HG03571 (cell line): ENCODE measurements at regions not wholly inside any gene's neighbourhood (a gene's known extent, or its start where the extent isn't known, plus 50 kb on each side); places are given as distances from the start of the nearest gene placed in this dataset.
"Not testable (repeated sequence)": the region's sequence is repeated elsewhere in the genome, so short reads cannot be mapped to it uniquely, and the experiment has no call there.

Experiments used
- ATAC-seq: cut with Tn5 transposase; IDR thresholded peaks from one replicate; pipeline ENCODE4 v1.9.1; 2021; ENCODE audit not compliant: unreplicated experiment

GRCh38 chr13:52565324-52565723 lies 76.9 kb upstream of the HNRNPA1L2 start:
- peak; percentile 80 for ATAC-seq

GRCh38 chr13:52569904-52570602 lies 72.2 kb upstream of the HNRNPA1L2 start:
- ATAC-seq: not testable (repeated sequence)

DNA sequence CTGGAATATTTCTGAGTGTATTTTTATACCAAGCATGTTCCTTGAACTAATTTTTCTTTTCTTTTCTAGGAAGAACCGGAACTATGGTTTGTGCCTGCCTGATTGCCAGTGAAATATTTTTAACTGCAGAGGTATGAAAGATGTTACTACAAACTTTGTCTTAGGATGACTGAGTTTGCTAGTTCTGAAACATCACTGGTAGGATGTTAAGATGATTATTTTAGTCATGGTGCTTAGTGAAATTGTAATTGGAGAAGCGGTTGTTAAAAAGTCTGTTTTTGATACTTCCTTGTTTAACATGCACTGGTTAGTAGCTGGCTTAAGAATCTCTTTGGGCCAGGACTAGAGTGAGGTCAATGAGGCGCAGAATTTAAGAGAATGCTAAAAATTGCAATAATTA lies 71.1 kb upstream of the HNRNPA1L2 start:
- ATAC-seq: not testable (repeated sequence)

- peak; percentile 87 for ATAC-seq
Observed at GRCh38 chr13:52582962-52583361, 59.3 kb upstream of the HNRNPA1L2 start.
